ENCODE measurements at regions not wholly inside any gene's neighbourhood (a gene's known extent, or its start where the extent isn't known, plus 50 kb on each side); places are given as distances from the start of the nearest gene placed in this dataset.
"Not testable (repeated sequence)": the region's sequence is repeated elsewhere in the genome, so short reads cannot be mapped to it uniquely, and the experiment has no call there.

DNA sequence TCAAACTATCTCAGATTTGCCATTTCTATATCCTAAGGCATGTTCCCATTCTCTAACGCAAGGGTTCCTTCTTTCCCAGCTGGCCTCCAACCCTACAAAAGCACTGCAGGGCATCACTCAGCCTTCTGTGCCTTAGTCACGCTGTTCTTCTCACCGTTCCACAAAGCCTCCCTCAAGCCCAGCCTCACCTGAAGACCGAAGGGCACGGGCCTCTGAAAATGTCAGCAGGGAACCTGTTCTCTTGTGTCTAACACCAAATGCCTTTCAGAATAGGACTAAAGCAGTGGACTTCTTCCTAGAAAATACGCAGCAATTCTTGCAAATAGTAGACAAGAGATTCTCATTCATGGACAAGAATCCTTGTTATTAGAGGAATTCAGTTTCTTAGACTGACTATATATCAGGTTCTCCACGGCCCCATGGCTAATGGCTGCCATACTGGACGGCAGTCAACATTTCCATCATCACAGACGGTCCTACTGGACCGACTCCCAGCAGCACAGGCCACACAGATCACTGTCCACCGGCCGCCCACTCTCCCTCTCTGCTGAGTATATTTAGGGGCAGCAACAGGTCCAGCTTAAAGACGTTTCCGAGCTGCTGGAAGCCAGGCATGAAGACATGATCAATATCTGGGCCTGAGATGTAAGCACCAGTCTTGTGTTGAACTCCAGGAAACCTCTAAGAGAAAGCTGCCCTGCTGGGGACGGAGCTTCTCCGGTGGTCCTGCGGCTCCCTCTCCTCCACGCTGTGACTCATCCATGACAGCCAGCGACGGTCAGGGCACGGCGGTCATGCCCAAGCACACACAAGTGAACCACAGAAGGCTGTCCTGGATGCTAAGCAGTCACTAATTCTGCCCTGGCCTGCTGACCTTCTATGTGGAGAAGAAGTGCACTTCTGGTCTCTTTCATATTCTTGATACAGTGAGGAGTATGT is 61.8 kb upstream of the TNK2 start:
- peaks cover 15% of the 10 kb centered on the region for H3K36me3 ChIP-seq (ENCODE audit: low read depth)
- H3K9me3 ChIP-seq (ENCODE audit: low read depth); H3K9ac ChIP-seq; H3K4me1 ChIP-seq (ENCODE audit: insufficient read depth); H3K4me3 ChIP-seq; H3K4me2 ChIP-seq (ENCODE audit: unreplicated experiment); H3K79me2 ChIP-seq (ENCODE audit: insufficient read depth); H3K27me3 ChIP-seq (replicated peaks; ENCODE audit: insufficient read depth); H4K20me1 ChIP-seq (ENCODE audit: insufficient read depth); H3K9me2 ChIP-seq (ENCODE audit: insufficient read depth); H3K27ac ChIP-seq; DNase-seq; H2AFZ ChIP-seq; H3F3A ChIP-seq (ENCODE audit: insufficient read depth): not testable (repeated sequence)
- in situ Hi-C loops (cut with MboI), result loop anchor here (10.0 kb wide), 1 partner anchor 265 kb away; no protein-coding TSS in a partner anchor
- WGBS, 2 experiments (ENCODE audit: low coverage in 1 of 2, low lambda C conversion rate in 2 of 2, missing lambda C conversion rate in 2 of 2), result 84 to 86% methylated on average over 21 of the region's 22 CpGs

GRCh38 chr3:195969341-195969740 is 61.0 kb upstream of the TNK2 start:
- H3K4me3 ChIP-seq; H3K79me2 ChIP-seq (ENCODE audit: insufficient read depth); H3K27me3 ChIP-seq (replicated peaks; ENCODE audit: insufficient read depth); H3F3A ChIP-seq (ENCODE audit: insufficient read depth); H3K9me2 ChIP-seq (ENCODE audit: insufficient read depth); H3K27ac ChIP-seq; H3K9me3 ChIP-seq (ENCODE audit: low read depth); DNase-seq; in situ Hi-C loops (cut with MboI); H2AFZ ChIP-seq; H3K9ac ChIP-seq; H3K4me1 ChIP-seq (ENCODE audit: insufficient read depth); H4K20me1 ChIP-seq (ENCODE audit: insufficient read depth); H3K4me2 ChIP-seq (ENCODE audit: unreplicated experiment): not testable (repeated sequence)
- peaks cover 15% of the 10 kb centered on the region for H3K36me3 ChIP-seq (ENCODE audit: low read depth)
- WGBS, 2 experiments (ENCODE audit: low coverage in 1 of 2, low lambda C conversion rate in 2 of 2, missing lambda C conversion rate in 2 of 2), result 91 to 96% methylated on average over 9 of the region's 9 CpGs

DNA sequence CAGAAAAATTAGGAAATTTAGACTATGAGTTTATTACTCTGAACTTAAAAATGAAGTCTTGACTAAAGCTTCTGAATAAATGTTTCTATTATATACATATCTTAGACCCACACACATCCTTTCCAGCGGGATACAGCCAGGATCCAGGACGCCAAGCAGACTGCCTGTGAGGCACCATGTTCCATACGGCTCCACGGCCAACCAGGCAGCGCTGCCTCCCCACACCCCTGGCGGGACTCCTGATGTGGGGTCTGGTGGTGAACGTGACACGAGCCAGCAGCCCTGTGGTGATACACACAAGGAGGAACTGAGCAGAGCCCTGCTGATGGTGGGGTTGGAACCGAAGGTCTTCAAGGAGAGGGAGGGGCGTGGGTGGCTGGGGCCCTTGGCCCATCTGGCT is 59.8 kb upstream of the TNK2 start:
- H3K4me2 ChIP-seq (ENCODE audit: unreplicated experiment); H4K20me1 ChIP-seq (ENCODE audit: insufficient read depth); H3K4me3 ChIP-seq; H3K79me2 ChIP-seq (ENCODE audit: insufficient read depth); H2AFZ ChIP-seq; H3K27me3 ChIP-seq (replicated peaks; ENCODE audit: insufficient read depth); H3K4me1 ChIP-seq (ENCODE audit: insufficient read depth); H3K9me3 ChIP-seq (ENCODE audit: low read depth); H3K27ac ChIP-seq; H3F3A ChIP-seq (ENCODE audit: insufficient read depth); in situ Hi-C loops (cut with MboI); H3K9ac ChIP-seq; DNase-seq; H3K9me2 ChIP-seq (ENCODE audit: insufficient read depth): not testable (repeated sequence)
- peaks cover 15% of the 10 kb centered on the region for H3K36me3 ChIP-seq (ENCODE audit: low read depth)
- WGBS, 2 experiments (ENCODE audit: low coverage in 1 of 2, low lambda C conversion rate in 2 of 2, missing lambda C conversion rate in 2 of 2), result 88 to 89% methylated on average over 8 of the region's 10 CpGs

GRCh38 chr3:195967387-195967720 is 59.0 kb upstream of the TNK2 start:
- peaks cover 15% of the 10 kb centered on the region for H3K36me3 ChIP-seq (ENCODE audit: low read depth)
- H3K4me1 ChIP-seq (ENCODE audit: insufficient read depth); H3K9me2 ChIP-seq (ENCODE audit: insufficient read depth); H3F3A ChIP-seq (ENCODE audit: insufficient read depth); H3K9me3 ChIP-seq (ENCODE audit: low read depth); DNase-seq; H3K27me3 ChIP-seq (replicated peaks; ENCODE audit: insufficient read depth); H3K27ac ChIP-seq; H3K79me2 ChIP-seq (ENCODE audit: insufficient read depth); H3K4me2 ChIP-seq (ENCODE audit: unreplicated experiment); H2AFZ ChIP-seq; H4K20me1 ChIP-seq (ENCODE audit: insufficient read depth); H3K4me3 ChIP-seq; H3K9ac ChIP-seq; in situ Hi-C loops (cut with MboI): not testable (repeated sequence)
- WGBS, 2 experiments (ENCODE audit: low coverage in 1 of 2, low lambda C conversion rate in 2 of 2, missing lambda C conversion rate in 2 of 2), result no CpG with 5 or more reads among the region's 16 CpGs

DNA sequence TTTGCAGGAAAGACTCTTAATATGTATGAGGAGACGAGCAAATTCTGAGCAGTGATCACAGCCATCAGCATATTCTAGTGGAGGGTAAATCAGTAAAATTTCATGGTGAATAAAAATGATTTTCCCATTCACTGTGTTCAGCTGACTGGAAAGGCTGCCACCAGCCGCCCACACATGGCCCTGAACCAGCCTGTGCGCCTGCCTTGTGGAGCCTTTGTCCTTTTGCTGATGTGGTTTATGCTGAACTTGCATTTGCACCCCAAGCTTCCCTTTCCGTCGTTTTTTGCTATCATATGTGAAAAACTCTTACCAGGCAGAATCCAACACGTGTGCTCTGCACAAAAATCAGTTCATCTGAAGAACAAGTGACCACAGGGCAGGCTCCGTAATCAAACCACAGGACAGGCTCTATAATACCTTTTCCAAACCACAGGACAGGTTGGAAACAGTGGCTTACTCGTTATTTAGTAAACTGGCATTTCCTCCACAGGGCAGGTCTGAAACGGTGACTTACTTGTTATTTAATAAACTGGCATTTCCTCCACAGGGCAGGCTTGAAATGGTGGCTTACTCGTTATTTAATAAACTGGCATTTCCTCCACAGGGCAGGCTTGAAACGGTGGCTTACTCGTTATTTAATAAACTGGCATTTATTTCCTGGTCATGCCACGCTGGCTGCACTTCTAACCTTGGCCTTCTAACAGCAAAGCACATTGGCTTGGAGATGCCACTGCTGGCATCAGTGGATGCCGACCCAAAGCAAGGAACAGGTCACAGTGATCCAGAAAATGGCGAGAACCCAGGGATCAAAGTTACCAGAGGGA is 58.4 kb upstream of the TNK2 start:
- H3K4me3 ChIP-seq; H3K27ac ChIP-seq; H3K9me2 ChIP-seq (ENCODE audit: insufficient read depth); H3K9me3 ChIP-seq (ENCODE audit: low read depth); H3K79me2 ChIP-seq (ENCODE audit: insufficient read depth); H3F3A ChIP-seq (ENCODE audit: insufficient read depth); in situ Hi-C loops (cut with MboI); H3K4me1 ChIP-seq (ENCODE audit: insufficient read depth); H3K4me2 ChIP-seq (ENCODE audit: unreplicated experiment); H4K20me1 ChIP-seq (ENCODE audit: insufficient read depth); DNase-seq; H3K9ac ChIP-seq; H2AFZ ChIP-seq; H3K27me3 ChIP-seq (replicated peaks; ENCODE audit: insufficient read depth): not testable (repeated sequence)
- WGBS, 2 experiments (ENCODE audit: low coverage in 1 of 2, low lambda C conversion rate in 2 of 2, missing lambda C conversion rate in 2 of 2), result 82 to 84% methylated on average over 12 to 13 of the region's 15 CpGs
- H3K36me3 ChIP-seq (ENCODE audit: low read depth), result peaks cover 15% of the 10 kb centered on the region

GRCh38 chr3:195965217-195965616 is 56.9 kb upstream of the TNK2 start:
- H3K36me3 ChIP-seq (ENCODE audit: low read depth); H3K4me3 ChIP-seq; H3K27ac ChIP-seq; H3K4me1 ChIP-seq (ENCODE audit: insufficient read depth); H3K9ac ChIP-seq; in situ Hi-C loops (cut with MboI); H3K79me2 ChIP-seq (ENCODE audit: insufficient read depth); H2AFZ ChIP-seq; H3K9me3 ChIP-seq (ENCODE audit: low read depth); H3K4me2 ChIP-seq (ENCODE audit: unreplicated experiment); H3K9me2 ChIP-seq (ENCODE audit: insufficient read depth); H4K20me1 ChIP-seq (ENCODE audit: insufficient read depth); H3K27me3 ChIP-seq (replicated peaks; ENCODE audit: insufficient read depth); DNase-seq: not testable (repeated sequence)
- WGBS, 2 experiments (ENCODE audit: low coverage in 1 of 2, low lambda C conversion rate in 2 of 2, missing lambda C conversion rate in 2 of 2), result 94% methylated on average over 12 of the region's 12 CpGs
- H3F3A ChIP-seq (ENCODE audit: insufficient read depth), result peaks cover 17% of the 10 kb centered on the region

DNA sequence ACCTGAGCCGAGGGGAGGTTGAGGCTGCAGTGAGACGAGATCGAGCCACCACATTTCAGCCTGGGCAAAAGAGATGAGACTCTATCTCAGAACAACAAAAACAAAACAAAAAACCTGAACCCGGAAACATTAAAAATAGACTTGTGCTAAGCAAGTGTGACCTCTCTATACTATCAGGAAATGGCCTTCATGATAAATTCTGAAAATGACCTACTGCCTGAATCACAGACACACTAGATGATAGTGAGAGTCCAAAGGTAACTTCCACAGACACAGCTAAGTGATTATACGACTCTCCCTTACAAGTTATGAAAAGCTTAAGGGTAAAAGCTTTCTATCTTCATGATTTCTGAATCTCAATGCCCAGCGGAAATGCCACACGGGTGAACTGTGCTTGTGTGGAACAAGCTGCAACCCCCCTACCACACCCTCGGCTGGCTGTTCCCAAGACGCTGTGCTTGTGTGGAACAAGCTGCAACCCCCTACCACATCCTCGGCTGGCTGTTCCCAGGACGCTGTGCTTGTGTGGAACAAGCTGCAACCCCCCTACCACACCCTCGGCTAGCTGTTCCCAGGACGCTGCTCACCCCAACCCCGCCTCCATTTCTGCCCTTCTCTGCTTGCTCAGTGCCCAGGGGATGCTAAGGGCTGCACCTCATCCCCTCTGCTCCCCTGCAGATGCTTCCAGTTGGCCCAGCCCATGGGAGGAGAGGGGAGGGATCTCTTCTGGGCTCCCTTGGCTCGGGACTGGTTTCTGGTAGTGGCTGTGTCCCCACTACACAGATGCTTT is 56.2 kb upstream of the TNK2 start:
- H3K4me2 ChIP-seq (ENCODE audit: unreplicated experiment); H3K9me2 ChIP-seq (ENCODE audit: insufficient read depth); in situ Hi-C loops (cut with MboI); H3K27me3 ChIP-seq (replicated peaks; ENCODE audit: insufficient read depth); H3K4me1 ChIP-seq (ENCODE audit: insufficient read depth); H3K79me2 ChIP-seq (ENCODE audit: insufficient read depth); H3K9ac ChIP-seq; H3K27ac ChIP-seq; H3K4me3 ChIP-seq; H2AFZ ChIP-seq; H4K20me1 ChIP-seq (ENCODE audit: insufficient read depth); H3K9me3 ChIP-seq (ENCODE audit: low read depth); DNase-seq; H3K36me3 ChIP-seq (ENCODE audit: low read depth): not testable (repeated sequence)
- H3F3A ChIP-seq (ENCODE audit: insufficient read depth), result peaks cover 17% of the 10 kb centered on the region
- 84 to 92% methylated on average over 13 to 14 of the region's 15 CpGs for WGBS, 2 experiments (ENCODE audit: low coverage in 1 of 2, low lambda C conversion rate in 2 of 2, missing lambda C conversion rate in 2 of 2)
